DOHH2 (cell line): ENCODE measurements at regions not wholly inside any gene's neighbourhood (a gene's known extent, or its start where the extent isn't known, plus 50 kb on each side); places are given as distances from the start of the nearest gene placed in this dataset.

ENCODE experiments used
- CTCF ChIP-seq: fragments of 200-600 bp; sonication (generic); IDR thresholded peaks from one replicate; pipeline ENCODE4 v1.5.1; 2014; ENCODE audit warnings: antibody characterized with exemption, mild to moderate bottlenecking, low read depth, low read length; ENCODE audit not compliant: poor library complexity, severe bottlenecking
- EZH2phosphoT487 ChIP-seq: fragments of 200-600 bp; sonication (generic); IDR thresholded peaks from 2 replicates; pipeline ENCODE4 v1.6.1; 2017; ENCODE audit warnings: borderline replicate concordance, mild to moderate bottlenecking, antibody characterized with exemption, low read length, moderate library complexity, mixed read lengths

GRCh38 chr7:81492240-81492639 is 277.6 kb downstream of the HGF start:
- no peak for TF ChIP-seq CTCF
- TF ChIP-seq EZH2phosphoT487: no peak
